ENCODE measurements at regions not wholly inside any gene's neighbourhood (a gene's known extent, or its start where the extent isn't known, plus 50 kb on each side); places are given as distances from the start of the nearest gene placed in this dataset.

GRCh38 chr20:41991412-41991811 is 373.2 kb upstream of the CHD6 start:
- TF ChIP-seq CTCF (IDR thresholded peaks at IDR 0.05; ENCODE audit: low read length) (no peak), EZH2 (optimal IDR thresholded peaks at IDR 0.05; ENCODE audit: low read depth, low read length) (no peak), EZH2phosphoT487 (IDR thresholded peaks at IDR 0.05; ENCODE audit: low read length) (no peak)
